Ishikawa (cell line): ENCODE measurements at regions not wholly inside any gene's neighbourhood (a gene's known extent, or its start where the extent isn't known, plus 50 kb on each side); places are given as distances from the start of the nearest gene placed in this dataset.

Experiments used
- CEBPB ChIP-seq: IDR thresholded peaks from 2 replicates; pipeline ENCODE4 v1.6.1; 2012
- CREB1 ChIP-seq: IDR thresholded peaks from 2 replicates; pipeline ENCODE4 v1.6.1; 2012; ENCODE audit warnings: low read depth
- EGR1 ChIP-seq: IDR thresholded peaks from 2 replicates; pipeline ENCODE4 v1.6.1; 2012
- EP300 ChIP-seq: IDR thresholded peaks from 2 replicates; pipeline ENCODE4 v1.6.1; 2012; ENCODE audit warnings: borderline replicate concordance
- FOXM1 ChIP-seq: IDR thresholded peaks from 2 replicates; pipeline ENCODE4 v1.6.1; 2012; ENCODE audit warnings: low read depth, borderline replicate concordance
- NFIC ChIP-seq: IDR thresholded peaks from 2 replicates; pipeline ENCODE4 v1.6.1; 2012
- RAD21 ChIP-seq: IDR thresholded peaks from 2 replicates; pipeline ENCODE4 v1.6.1; 2012; ENCODE audit warnings: low read depth
- TAF1 ChIP-seq: IDR thresholded peaks from 2 replicates; pipeline ENCODE4 v1.6.1; 2012; ENCODE audit warnings: low read depth, mild to moderate bottlenecking
- TCF12 ChIP-seq: IDR thresholded peaks from 2 replicates; pipeline ENCODE4 v1.6.1; 2012; ENCODE audit warnings: low read depth
- TEAD4 ChIP-seq: IDR thresholded peaks from 2 replicates; pipeline ENCODE4 v1.6.1; 2012
- YY1 ChIP-seq: IDR thresholded peaks from 2 replicates; pipeline ENCODE4 v1.6.1; 2012; ENCODE audit warnings: low read depth
- ZBTB7A ChIP-seq: IDR thresholded peaks from 2 replicates; pipeline ENCODE4 v1.6.1; 2012; ENCODE audit warnings: low read depth
- TF ChIP-seq, protein P1 (sequence below): IDR thresholded peaks from 2 replicates; pipeline ENCODE4 v1.6.1; 2012; ENCODE audit warnings: low read depth, mild to moderate bottlenecking
- TF ChIP-seq, protein P2 (sequence below): IDR thresholded peaks from 2 replicates; pipeline ENCODE4 v1.6.1; 2012
- TF ChIP-seq, protein P3 (sequence below): IDR thresholded peaks from 2 replicates; pipeline ENCODE4 v1.6.1; 2012

DNA sequence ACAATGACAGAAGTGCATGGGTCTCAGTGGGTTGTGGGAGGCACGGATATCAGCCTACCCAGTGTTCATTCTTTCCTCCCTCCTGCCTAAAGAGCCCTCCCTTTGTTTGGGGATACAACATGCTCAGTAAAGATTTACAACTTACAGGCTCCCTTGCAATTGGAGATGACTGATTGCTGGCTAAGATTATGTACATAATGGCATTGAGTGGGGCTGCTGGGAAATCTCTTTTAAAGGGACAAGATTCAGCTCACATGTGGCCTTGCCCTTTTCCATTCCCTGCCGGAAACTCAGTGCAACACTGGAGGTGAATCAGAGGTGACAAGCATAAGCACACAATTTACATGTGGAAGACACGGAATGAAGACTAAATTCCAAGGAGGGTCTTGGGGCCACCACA, 83.7 kb upstream of the CHRM3 start:
- TF ChIP-seq NFIC = no peak
- TF ChIP-seq TCF12 = no peak
- TF ChIP-seq, protein P1, sequence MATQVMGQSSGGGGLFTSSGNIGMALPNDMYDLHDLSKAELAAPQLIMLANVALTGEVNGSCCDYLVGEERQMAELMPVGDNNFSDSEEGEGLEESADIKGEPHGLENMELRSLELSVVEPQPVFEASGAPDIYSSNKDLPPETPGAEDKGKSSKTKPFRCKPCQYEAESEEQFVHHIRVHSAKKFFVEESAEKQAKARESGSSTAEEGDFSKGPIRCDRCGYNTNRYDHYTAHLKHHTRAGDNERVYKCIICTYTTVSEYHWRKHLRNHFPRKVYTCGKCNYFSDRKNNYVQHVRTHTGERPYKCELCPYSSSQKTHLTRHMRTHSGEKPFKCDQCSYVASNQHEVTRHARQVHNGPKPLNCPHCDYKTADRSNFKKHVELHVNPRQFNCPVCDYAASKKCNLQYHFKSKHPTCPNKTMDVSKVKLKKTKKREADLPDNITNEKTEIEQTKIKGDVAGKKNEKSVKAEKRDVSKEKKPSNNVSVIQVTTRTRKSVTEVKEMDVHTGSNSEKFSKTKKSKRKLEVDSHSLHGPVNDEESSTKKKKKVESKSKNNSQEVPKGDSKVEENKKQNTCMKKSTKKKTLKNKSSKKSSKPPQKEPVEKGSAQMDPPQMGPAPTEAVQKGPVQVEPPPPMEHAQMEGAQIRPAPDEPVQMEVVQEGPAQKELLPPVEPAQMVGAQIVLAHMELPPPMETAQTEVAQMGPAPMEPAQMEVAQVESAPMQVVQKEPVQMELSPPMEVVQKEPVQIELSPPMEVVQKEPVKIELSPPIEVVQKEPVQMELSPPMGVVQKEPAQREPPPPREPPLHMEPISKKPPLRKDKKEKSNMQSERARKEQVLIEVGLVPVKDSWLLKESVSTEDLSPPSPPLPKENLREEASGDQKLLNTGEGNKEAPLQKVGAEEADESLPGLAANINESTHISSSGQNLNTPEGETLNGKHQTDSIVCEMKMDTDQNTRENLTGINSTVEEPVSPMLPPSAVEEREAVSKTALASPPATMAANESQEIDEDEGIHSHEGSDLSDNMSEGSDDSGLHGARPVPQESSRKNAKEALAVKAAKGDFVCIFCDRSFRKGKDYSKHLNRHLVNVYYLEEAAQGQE = no peak
- TF ChIP-seq EP300 = no peak
- no peak for TF ChIP-seq CEBPB
- no peak for TF ChIP-seq RAD21
- no peak for TF ChIP-seq FOXM1
- no peak for TF ChIP-seq CREB1
- TF ChIP-seq YY1 = no peak
- TF ChIP-seq ZBTB7A = no peak
- TF ChIP-seq TAF1 = no peak
- TF ChIP-seq, protein P2, sequence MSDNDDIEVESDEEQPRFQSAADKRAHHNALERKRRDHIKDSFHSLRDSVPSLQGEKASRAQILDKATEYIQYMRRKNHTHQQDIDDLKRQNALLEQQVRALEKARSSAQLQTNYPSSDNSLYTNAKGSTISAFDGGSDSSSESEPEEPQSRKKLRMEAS = no peak
- no peak for TF ChIP-seq TEAD4
- TF ChIP-seq, protein P3, sequence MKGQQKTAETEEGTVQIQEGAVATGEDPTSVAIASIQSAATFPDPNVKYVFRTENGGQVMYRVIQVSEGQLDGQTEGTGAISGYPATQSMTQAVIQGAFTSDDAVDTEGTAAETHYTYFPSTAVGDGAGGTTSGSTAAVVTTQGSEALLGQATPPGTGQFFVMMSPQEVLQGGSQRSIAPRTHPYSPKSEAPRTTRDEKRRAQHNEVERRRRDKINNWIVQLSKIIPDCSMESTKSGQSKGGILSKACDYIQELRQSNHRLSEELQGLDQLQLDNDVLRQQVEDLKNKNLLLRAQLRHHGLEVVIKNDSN = no peak
- TF ChIP-seq EGR1 = no peak

DNA sequence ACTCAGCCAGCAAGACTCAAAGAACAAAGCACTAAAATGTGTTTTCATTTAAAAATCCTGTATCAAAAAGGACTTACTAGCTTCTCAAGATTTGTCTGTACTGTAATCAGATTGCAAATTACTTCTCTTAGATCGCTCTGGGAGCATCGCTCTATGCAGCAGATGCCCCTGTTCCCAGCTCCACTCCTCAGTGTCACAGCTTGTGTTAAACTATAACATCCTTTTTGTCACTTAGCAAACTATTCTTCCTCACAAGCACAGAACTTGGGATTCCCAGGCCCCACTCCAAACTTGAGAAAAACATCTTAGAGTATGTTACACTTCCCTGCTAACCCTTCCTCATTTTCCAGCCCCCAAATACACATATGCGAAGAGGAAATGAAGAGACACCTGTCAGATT, 85.1 kb upstream of the CHRM3 start:
- TF ChIP-seq, protein P3 = no peak
- TF ChIP-seq TAF1 (no peak), EP300 (no peak), ZBTB7A (no peak), RAD21 (no peak), CEBPB (no peak), FOXM1 (no peak), TEAD4 (no peak), YY1 (no peak), NFIC (no peak), CREB1 (no peak), EGR1 (no peak), TCF12 (no peak)
- TF ChIP-seq, protein P1 = no peak

DNA sequence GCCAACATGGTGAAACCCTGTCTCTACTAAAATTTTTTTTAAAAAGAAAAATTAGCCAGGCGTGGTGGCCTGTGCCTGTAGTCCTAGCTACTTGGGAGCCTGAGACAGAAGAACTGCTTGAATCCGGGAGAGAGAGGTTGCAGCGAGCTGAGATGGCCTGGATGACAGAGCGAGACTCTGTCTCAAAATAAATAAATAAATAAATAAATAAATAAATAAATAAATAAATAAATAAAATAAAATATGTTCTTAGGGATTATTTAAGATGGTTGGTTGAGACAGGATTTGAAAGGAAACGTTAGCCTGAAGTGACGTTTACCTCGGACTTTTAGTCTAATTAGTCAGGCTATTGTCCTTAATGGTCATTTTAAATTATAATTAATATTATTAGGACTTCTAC, 88.5 kb upstream of the CHRM3 start:
- no peak for TF ChIP-seq CREB1
- no peak for TF ChIP-seq YY1
- no peak for TF ChIP-seq ZBTB7A
- TF ChIP-seq CEBPB = no peak
- no peak for TF ChIP-seq TAF1
- TF ChIP-seq, protein P1 = no peak
- TF ChIP-seq FOXM1 = no peak
- TF ChIP-seq EGR1 = no peak
- no peak for TF ChIP-seq NFIC
- TF ChIP-seq, protein P2 = no peak
- TF ChIP-seq TEAD4 = no peak
- no peak for TF ChIP-seq EP300

DNA sequence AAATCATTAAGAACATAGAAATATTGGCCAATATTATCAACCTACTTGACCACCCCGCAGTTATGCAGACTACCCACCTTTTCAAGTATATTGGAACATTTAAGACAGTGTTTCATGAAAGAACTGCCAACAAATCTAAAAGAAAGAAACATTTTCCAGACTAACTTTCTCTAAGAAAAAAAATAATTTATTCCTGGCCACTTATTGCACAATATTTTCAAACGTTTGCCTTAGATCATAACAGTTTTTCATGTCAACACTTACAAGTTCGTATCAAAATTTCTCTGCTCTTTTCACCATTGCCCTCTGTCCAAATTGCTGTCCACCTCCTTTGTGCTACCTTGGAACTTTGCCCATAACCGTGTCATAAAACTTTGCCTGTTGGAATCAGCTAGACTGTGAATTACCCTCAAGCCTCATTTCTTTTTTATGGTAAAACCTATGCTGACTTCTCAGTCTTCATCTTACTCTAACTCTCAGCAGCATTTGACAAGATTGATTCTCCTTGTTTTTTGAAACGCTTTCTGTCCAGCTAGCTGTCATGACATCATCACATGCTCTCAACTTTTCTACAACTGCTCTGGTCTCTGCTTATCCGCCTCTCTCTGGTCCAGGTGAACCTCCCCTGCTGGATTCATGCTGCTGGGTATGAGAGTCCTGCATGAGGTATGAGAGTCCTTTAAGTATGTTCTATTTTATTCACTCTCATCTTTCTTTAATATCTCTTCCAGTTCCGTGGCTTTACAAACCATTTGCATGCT, 92.8 kb upstream of the CHRM3 start:
- TF ChIP-seq, protein P3 = no peak
